IMR-90 (cell line): ENCODE measurements at regions not wholly inside any gene's neighbourhood (a gene's known extent, or its start where the extent isn't known, plus 50 kb on each side); places are given as distances from the start of the nearest gene placed in this dataset.
"Not testable (repeated sequence)": the region's sequence is repeated elsewhere in the genome, so short reads cannot be mapped to it uniquely, and the experiment has no call there.

Experiments used
- ATAC-seq: fragments of 200-7000 bp; cut with Tn5 transposase; 2 replicates; pipeline ENCODE4 v1.9.1; 2020; ENCODE audit warnings: low read depth, mild to moderate bottlenecking, moderate library complexity
- BruUV-seq: library from RNA; stranded (reverse); fragments of 400-500 nt; replicated peaks from 2 replicates; lab custom pipeline; 2021; lab: Mats Ljungman, UMichigan
- CTCF ChIA-PET: fragments of 300-600 bp; formaldehyde crosslinking; extraction: SDS; loops from one replicate; lab custom pipeline; 2021; ENCODE audit warnings: antibody characterized with exemption; lab: Yijun Ruan, JAX
- POLR2A ChIA-PET: fragments of 300-600 bp; sonication (Branson Sonifier 250); formaldehyde crosslinking; loops from one replicate; lab custom pipeline; 2022; ENCODE audit warnings: antibody characterized with exemption; ENCODE audit not compliant: unreplicated experiment; lab: Charles Lee
- DNase-seq: peaks from one replicate; pipeline ENCODE4 v3.0.0; 2013
- H2AFZ ChIP-seq: replicated peaks from 2 replicates; pipeline ENCODE3; 2013; ENCODE audit warnings: low read length, mild to moderate bottlenecking; ENCODE audit not compliant: poor library complexity
- H2AK5ac ChIP-seq: 2 replicates; pipeline ENCODE4 v1.6.1; 2013; ENCODE audit warnings: low read depth, low read length, inconsistent platforms
- H2AK9ac ChIP-seq: replicated peaks from 2 replicates; pipeline ENCODE3; 2013; ENCODE audit warnings: mild to moderate bottlenecking, low read depth, low read length, moderate library complexity; ENCODE audit not compliant: poor library complexity
- H2BK120ac ChIP-seq: 2 replicates; pipeline ENCODE4 v1.6.1; 2013; ENCODE audit warnings: low read depth, low read length, inconsistent platforms
- H2BK15ac ChIP-seq: 3 replicates; pipeline ENCODE4 v1.6.1; 2013; ENCODE audit warnings: low read depth, low read length, inconsistent platforms
- H2BK20ac ChIP-seq: 2 replicates; pipeline ENCODE4 v1.6.1; 2013; ENCODE audit warnings: low read depth, mild to moderate bottlenecking, inconsistent platforms, low read length, moderate library complexity
- H2BK5ac ChIP-seq: 2 replicates; pipeline ENCODE4 v1.6.1; 2013; ENCODE audit warnings: mild to moderate bottlenecking, low read depth, low read length, inconsistent platforms; ENCODE audit not compliant: poor library complexity, severe bottlenecking
- H3K14ac ChIP-seq: replicated peaks from 2 replicates; pipeline ENCODE4 v1.6.1; 2013; ENCODE audit warnings: low read depth, low read length, inconsistent platforms
- H3K18ac ChIP-seq: 2 replicates; pipeline ENCODE4 v1.6.1; 2013; ENCODE audit warnings: low read depth, low read length, control low read depth
- H3K23ac ChIP-seq: 2 replicates; pipeline ENCODE4 v1.6.1; 2013; ENCODE audit warnings: low read depth, low read length, inconsistent platforms
- H3K27ac ChIP-seq: 2 replicates; pipeline ENCODE4 v1.5.1; 2013; ENCODE audit warnings: mild to moderate bottlenecking, control low read depth, low read length; ENCODE audit not compliant: insufficient read depth
- H3K27me3 ChIP-seq: 2 replicates; pipeline ENCODE4 v1.6.1; 2013; ENCODE audit warnings: low read length; ENCODE audit not compliant: control insufficient read depth, insufficient read depth
- H3K36me3 ChIP-seq: 2 replicates; pipeline ENCODE4 v1.6.1; 2013; ENCODE audit warnings: low read length, mixed read lengths; ENCODE audit not compliant: control insufficient read depth, insufficient read depth
- H3K4ac ChIP-seq: 2 replicates; pipeline ENCODE4 v1.6.1; 2013; ENCODE audit warnings: low read depth, low read length, inconsistent platforms
- H3K4me1 ChIP-seq: 2 replicates; pipeline ENCODE4 v1.6.1; 2013; ENCODE audit warnings: low read length, mixed read lengths; ENCODE audit not compliant: control insufficient read depth, insufficient read depth
- H3K4me2 ChIP-seq: 2 replicates; pipeline ENCODE4 v1.6.1; 2013; ENCODE audit warnings: low read depth, mild to moderate bottlenecking, control low read depth, low read length, moderate library complexity
- H3K4me3 ChIP-seq: 2 replicates; pipeline ENCODE4 v1.5.1; 2013; ENCODE audit warnings: low read depth, mild to moderate bottlenecking, control low read depth, low read length, moderate library complexity; ENCODE audit not compliant: insufficient read depth
- H3K56ac ChIP-seq: 2 replicates; pipeline ENCODE4 v1.6.1; 2013; ENCODE audit warnings: low read length, inconsistent platforms; ENCODE audit not compliant: insufficient read depth; ENCODE audit errors: extremely low read depth
- H3K79me1 ChIP-seq, 2 experiments: 2 replicates each; pipeline ENCODE4 v1.6.1; 2013; ENCODE audit warnings: low read length in 2 of 2, inconsistent platforms in 1 of 2, low read depth in 1 of 2
- H3K9ac ChIP-seq: 2 replicates; pipeline ENCODE4 v1.6.1; 2013; ENCODE audit warnings: low read depth, low read length, control low read depth
- H3K9me1 ChIP-seq: 2 replicates; pipeline ENCODE4 v1.6.1; 2013; ENCODE audit warnings: low read length, inconsistent platforms; ENCODE audit not compliant: insufficient read depth
- H3K9me3 ChIP-seq: 2 replicates; pipeline ENCODE4 v1.6.1; 2013; ENCODE audit warnings: low read length; ENCODE audit not compliant: control insufficient read depth, insufficient read depth
- H4K20me1 ChIP-seq: 2 replicates; pipeline ENCODE4 v1.6.1; 2013; ENCODE audit warnings: low read length, inconsistent platforms; ENCODE audit not compliant: insufficient read depth
- H4K5ac ChIP-seq: 2 replicates; pipeline ENCODE4 v1.6.1; 2013; ENCODE audit warnings: mild to moderate bottlenecking, low read depth, low read length, control low read depth
- H4K8ac ChIP-seq, 2 experiments: 2 replicates each; pipeline ENCODE4 v1.6.1; 2013; ENCODE audit warnings: low read depth in 2 of 2, low read length in 2 of 2, control low read depth in 1 of 2, inconsistent platforms in 1 of 2
- H4K91ac ChIP-seq: 2 replicates; pipeline ENCODE4 v1.6.1; 2013; ENCODE audit warnings: low read depth, low read length, inconsistent platforms; ENCODE audit not compliant: insufficient read depth
- CEBPB ChIP-seq: IDR thresholded peaks from 2 replicates; pipeline ENCODE4 v1.6.1; 2012; ENCODE audit warnings: low read depth, low read length, improper control_type of control experiment
- CHD1 ChIP-seq: IDR thresholded peaks from 2 replicates; pipeline ENCODE4 v1.6.1; 2012; ENCODE audit warnings: low read depth, low read length, improper control_type of control experiment
- WGBS, 2 experiments: methylation state at CpG; one replicate each; pipeline versions ENCODE4 v1.1.5 to v1.1.7; 2013; ENCODE audit warnings: missing lambda C conversion rate in 2 of 2; ENCODE audit not compliant: insufficient read length in 1 of 2; ENCODE audit errors: extremely low coverage in 2 of 2; 5-methylcytosine and 5-hydroxymethylcytosine counted together
- dilution Hi-C: fragments of 300-500 bp; cut with HindIII; formaldehyde crosslinking; loops from one replicate; pipeline ENCODE4 v1.14.3; 2018; ENCODE audit warnings: low sequenced_read_pairs; ENCODE audit not compliant: unreplicated experiment
- in situ Hi-C: fragments of 300-500 bp; cut with MboI; formaldehyde crosslinking; loops from 3 replicates; pipeline ENCODE4 v1.14.3; 2019; ENCODE audit warnings: low sequenced_read_pairs, inconsistent platforms, mixed read lengths
- intact Hi-C: fragments of 100-400 bp; cut with micrococcal nuclease; formaldehyde crosslinking; loops from 2 replicates; pipeline ENCODE4 v1.10.0; 2022

DNA sequence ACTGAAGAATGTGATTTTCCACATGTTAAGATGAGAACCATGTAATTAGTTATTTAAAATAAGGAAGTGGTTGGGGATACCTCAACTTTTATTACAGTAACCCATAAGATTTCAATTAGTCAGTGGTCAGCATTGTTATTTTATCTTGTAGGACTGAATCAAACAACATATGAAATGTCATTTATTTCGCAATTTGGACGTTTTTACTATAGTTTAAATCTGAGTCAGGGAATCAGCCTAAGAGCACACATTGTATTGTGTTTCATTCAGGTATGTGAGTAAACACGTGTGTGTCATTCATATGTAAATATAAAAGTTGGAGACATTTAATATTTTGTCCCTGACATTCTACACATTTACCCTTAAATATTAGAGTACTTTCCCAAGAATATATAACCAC lies 1418.7 kb downstream of the GRIK2 start:
- no peak overlapping the region for H2AK9ac ChIP-seq
- CTCF ChIA-PET = no interaction called here
- H3K14ac ChIP-seq = no peak overlapping the region
- no peaks in the 10 kb centered on the region for H3K36me3 ChIP-seq
- no peaks in the 10 kb centered on the region for H3K9me1 ChIP-seq
- H2BK120ac ChIP-seq = no peak overlapping the region
- 0 out of 2 replicates have a peak, but pooled peaks have one; percentile 13 for TF ChIP-seq CEBPB
- no peak for TF ChIP-seq CHD1
- H3K18ac ChIP-seq = no peak overlapping the region
- H3K4me1 ChIP-seq = no peaks in the 10 kb centered on the region
- no peak overlapping the region for H2BK15ac ChIP-seq
- H3K4me3 ChIP-seq = no peak overlapping the region
- H4K8ac ChIP-seq = no peak overlapping the region
- no peak overlapping the region for H2BK5ac ChIP-seq
- H3K9ac ChIP-seq = no peak overlapping the region
- no peak overlapping the region for H3K27ac ChIP-seq
- no peak for ATAC-seq
- H4K20me1 ChIP-seq = no peaks in the 10 kb centered on the region
- H4K5ac ChIP-seq = no peak overlapping the region
- no peak overlapping the region for H4K91ac ChIP-seq
- WGBS, 2 experiments = no CpG with 5 or more reads among the region's 3 CpGs
- H3K4ac ChIP-seq = no peak overlapping the region
- H2AFZ ChIP-seq = no peak overlapping the region
- H3K4me2 ChIP-seq = no peak overlapping the region
- in situ Hi-C loops (no loop called here), intact Hi-C loops (no loop called here), dilution Hi-C loops (no loop called here)
- H3K79me1 ChIP-seq = no peaks in the 10 kb centered on the region
- no peaks in the 10 kb centered on the region for H3K27me3 ChIP-seq
- POLR2A ChIA-PET = no interaction called here
- H3K9me3 ChIP-seq = no peaks in the 10 kb centered on the region
- no TSS peak for BruUV-seq
- no peak overlapping the region for H2BK20ac ChIP-seq
- H3K23ac ChIP-seq = no peak overlapping the region
- H3K56ac ChIP-seq = no peak overlapping the region
- H2AK5ac ChIP-seq = no peak overlapping the region
- DNase-seq = no peak

DNA sequence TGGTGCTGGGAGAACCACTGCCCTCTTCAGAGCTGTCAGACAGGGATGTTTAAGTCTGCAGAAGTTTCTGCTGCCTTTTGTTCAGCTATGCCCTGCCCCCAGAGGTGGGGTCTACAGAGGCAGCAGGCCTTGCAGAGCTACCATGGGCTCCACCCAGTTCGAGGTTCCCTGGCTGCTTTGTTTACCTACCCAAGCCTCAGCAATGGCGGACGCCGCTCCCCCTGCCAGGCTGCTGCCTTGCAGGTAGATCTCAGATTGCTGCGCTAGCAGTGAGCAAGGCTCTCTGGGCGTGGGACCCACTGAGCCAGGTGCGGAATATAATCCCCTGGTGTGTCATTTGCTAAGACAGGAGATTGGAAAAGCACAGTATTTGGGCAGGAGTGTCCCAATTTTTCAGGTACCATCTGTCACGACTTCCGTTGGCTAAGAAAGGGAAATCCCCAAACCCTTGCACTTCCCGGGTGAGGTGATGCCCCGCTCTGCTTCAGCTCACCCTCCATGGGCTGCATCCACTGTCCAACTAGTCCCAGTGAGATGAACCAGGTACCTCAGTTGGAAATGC lies 1415.5 kb downstream of the GRIK2 start:
- H2AK5ac ChIP-seq, H3K9me3 ChIP-seq, DNase-seq, BruUV-seq, H2BK120ac ChIP-seq, H3K18ac ChIP-seq, H2BK15ac ChIP-seq, H2AFZ ChIP-seq, H3K56ac ChIP-seq, H3K4me3 ChIP-seq, H3K4ac ChIP-seq, H2AK9ac ChIP-seq, H2BK20ac ChIP-seq, in situ Hi-C loops, H3K27me3 ChIP-seq, H3K4me2 ChIP-seq, H3K9me1 ChIP-seq, H4K91ac ChIP-seq, intact Hi-C loops, H2BK5ac ChIP-seq, CTCF ChIA-PET, ATAC-seq, H4K20me1 ChIP-seq, dilution Hi-C loops, H3K23ac ChIP-seq, H3K4me1 ChIP-seq, H3K79me1 ChIP-seq, H4K5ac ChIP-seq, H3K9ac ChIP-seq, H4K8ac ChIP-seq, POLR2A ChIA-PET, H3K36me3 ChIP-seq, H3K27ac ChIP-seq, H3K14ac ChIP-seq: not testable (repeated sequence)
- no CpG with 5 or more reads among the region's 11 CpGs for WGBS, 2 experiments
